Stimulated activated CD4-positive, alpha-beta T cell treated with anti-CD3 and anti-CD28 coated beads, Interleukin-4, amount 100 ng/mL, for 48 hours (primary cell): ENCODE measurements at regions not wholly inside any gene's neighbourhood (a gene's known extent, or its start where the extent isn't known, plus 50 kb on each side); places are given as distances from the start of the nearest gene placed in this dataset.

ENCODE experiments used
- DNase-seq, 2 donors: peaks; one replicate each; pipeline ENCODE4 v3.0.0-alpha.2; 2020; ENCODE audit warnings: low read depth in 2 of 2

- no peak for DNase-seq
These were observed 161.8 kb upstream of the MAP1B start for GRCh38 chr5:71945436-71945835.

- no peak for DNase-seq
These were observed 160.8 kb upstream of the MAP1B start for GRCh38 chr5:71946343-71947030.

DNA sequence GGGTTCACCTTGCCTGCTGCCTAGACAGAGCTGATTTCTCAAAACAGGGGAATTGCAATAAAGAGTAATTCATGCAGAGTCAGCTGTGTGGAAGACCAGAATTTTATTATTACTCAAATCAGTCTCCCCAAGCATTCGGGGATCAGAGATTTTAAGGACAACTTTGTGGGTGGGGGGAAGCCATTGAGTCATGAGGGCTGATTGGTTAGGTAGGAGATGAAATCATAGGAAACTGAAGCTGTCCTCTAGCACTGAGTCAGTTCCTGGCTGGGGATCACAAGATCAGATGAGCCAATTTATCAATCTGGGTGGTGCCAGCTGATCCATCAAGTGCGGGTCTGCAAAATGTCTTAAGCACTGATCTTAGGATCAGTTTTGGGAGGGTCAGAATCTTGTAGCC is 159.1 kb upstream of the MAP1B start:
- DNase-seq, result no peak

- no peak for DNase-seq
These were observed 157.5 kb upstream of the MAP1B start for GRCh38 chr5:71949772-71950171.

- no peak for DNase-seq
These were observed 153.4 kb upstream of the MAP1B start for GRCh38 chr5:71953866-71954265.

GRCh38 chr5:71954329-71954728 is 152.9 kb upstream of the MAP1B start:
- no peak for DNase-seq

DNA sequence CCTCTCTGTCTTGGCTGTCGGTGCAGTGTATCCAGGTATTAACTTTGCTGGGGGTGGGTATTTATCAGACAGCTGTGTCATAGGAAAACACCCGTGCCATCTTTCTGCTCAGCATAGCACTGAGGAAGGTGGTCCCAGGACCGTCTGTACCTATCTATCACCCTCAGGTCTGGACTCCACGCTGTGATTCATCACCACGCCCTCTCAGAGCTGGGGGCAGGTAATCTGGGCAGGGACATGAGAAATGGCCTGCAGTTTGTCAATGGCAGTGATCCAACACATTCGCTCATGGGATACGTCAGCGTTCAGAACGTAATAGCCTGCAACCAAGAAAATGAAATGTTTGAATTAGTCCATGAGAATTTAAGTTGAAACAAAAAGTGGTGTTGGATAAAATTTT is 151.6 kb upstream of the MAP1B start:
- DNase-seq, result no peak

DNA sequence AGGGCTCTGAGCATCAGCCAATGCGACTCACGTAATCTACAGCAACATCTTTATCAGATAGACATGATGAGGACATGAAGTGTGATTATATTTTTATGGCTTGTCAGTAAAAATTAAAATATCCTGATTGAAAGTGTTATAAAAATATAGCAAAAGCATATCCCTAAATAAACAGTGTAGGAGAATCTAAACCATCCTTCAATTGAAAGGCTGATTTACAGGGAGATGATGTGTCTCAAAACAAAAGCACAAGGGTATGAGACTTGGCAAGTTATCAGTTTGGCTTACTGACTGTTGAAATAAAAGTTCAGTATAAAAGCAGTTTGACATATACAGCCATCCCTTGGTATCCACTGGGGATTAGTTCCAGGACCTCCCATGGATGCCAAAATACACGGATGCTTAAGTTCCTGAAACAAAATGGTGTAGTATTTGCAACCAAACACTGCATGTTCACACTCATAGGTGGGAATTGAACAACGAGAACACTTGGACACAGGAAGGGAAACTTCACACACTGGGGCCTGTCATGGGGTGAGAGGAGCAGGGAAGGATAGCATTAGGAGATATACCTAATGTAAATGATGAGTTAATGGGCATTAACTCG is 149.9 kb upstream of the MAP1B start:
- DNase-seq, result no peak

DNA sequence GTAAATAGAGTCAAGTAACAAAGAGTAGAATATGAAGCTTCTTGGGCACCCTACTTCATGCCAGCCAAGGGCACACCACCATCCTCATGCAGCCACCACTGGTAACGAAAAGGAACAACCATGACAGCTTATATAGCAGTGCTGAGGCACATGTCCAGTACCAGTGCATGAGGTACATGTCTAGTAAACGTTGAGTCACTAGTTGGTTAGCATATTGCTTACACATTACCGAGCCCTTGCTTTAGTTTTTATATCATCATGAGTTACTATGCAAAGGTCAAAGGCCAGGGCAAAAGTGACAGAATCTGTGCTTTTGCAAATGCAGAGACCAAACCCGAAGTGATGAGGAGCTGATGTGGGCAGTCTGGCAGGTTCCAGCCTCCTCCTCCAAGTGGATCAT is 147.1 kb upstream of the MAP1B start:
- no peak for DNase-seq

DNA sequence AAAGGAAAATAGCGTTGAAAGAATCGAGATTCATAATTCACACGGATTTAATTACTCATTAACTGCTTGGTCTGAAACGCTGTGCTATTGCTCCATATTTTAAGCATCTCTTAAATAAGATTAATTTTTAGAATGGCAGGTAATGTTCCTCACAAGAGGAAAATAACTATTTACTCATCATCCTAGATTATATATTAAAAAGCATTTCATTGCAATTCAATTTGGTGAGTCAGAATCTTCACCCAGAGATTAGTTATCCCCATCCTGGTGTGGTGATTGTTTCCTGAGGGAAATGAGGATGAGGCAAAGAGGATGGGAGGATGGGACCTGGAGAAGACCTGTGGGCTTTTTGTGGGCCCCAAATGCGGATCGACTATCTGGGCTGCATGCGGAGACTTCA is 145.5 kb upstream of the MAP1B start:
- DNase-seq, result no peak

DNA sequence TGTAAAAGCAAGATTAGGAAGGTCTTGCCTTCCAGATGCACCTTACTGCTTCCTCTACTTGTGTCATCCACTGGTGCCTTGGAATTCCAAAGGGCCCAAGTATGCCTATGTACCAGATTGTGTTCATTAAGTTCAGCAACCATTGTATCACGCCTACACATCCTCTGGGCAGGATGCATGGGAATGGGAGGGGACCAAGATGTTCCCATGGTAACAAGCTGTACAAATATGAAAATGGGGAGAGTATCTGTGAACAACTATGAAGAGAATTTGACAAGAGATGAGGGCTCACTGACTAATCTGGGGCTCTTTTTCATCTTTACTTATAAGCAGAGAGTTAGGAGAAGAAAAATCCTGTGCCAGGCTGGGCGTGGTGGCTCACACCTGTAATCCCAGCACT is 137.8 kb upstream of the MAP1B start:
- no peak for DNase-seq

GRCh38 chr5:71971862-71972261 is 135.4 kb upstream of the MAP1B start:
- DNase-seq, result no peak

GRCh38 chr5:71972777-71973473 is 134.3 kb upstream of the MAP1B start:
- no peak for DNase-seq

- no peak for DNase-seq
These were observed 133.7 kb upstream of the MAP1B start for GRCh38 chr5:71973563-71973962.

GRCh38 chr5:71974165-71974564 is 133.1 kb upstream of the MAP1B start:
- DNase-seq, result no peak

- DNase-seq, result no peak
These were observed 132.7 kb upstream of the MAP1B start for GRCh38 chr5:71974622-71975021.

DNA sequence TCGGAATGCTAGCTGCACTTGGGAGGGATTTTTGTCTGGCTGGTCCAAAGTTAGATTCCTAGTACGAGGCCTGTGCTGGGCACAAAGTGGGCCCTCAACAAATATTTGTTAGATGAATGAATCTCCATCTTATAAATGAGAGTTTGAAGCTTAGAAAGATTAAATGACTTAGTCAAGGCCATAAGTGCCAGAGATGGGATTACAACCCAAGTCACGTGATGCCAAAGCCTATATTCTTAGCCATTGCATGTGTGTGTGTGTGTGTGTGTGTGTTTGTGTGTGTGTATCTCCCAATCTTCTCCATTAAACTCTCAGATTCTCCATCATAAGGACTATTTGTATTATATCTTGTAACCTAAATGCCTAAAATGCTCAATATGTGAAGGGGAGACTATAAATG is 130.8 kb upstream of the MAP1B start:
- no peak for DNase-seq

- DNase-seq, result no peak
These were observed 130.0 kb upstream of the MAP1B start for GRCh38 chr5:71977311-71977710.

DNA sequence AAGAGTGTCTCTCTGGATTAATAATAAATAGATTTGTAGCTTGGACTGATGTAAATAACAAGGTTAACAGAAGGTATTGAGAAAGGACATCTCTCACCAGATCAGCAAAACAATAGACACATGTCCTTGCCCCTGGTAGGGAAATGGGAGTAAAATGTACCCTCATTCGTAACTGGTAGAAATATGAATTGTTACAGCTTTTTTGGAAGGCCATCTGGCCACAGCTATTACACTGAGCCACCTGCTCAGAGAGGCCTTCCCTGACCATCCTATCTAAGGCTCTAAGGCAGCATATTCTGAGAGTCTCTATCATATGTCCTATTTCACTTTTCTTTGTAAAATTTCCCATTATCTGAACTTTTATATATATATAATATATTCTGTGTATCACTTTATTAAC is 129.1 kb upstream of the MAP1B start:
- DNase-seq, result no peak

GRCh38 chr5:71982717-71983395 is 124.4 kb upstream of the MAP1B start:
- no peak for DNase-seq

GRCh38 chr5:71986101-71986500 is 121.2 kb upstream of the MAP1B start:
- DNase-seq, result no peak

GRCh38 chr5:71988808-71989207 is 118.5 kb upstream of the MAP1B start:
- DNase-seq, result no peak

DNA sequence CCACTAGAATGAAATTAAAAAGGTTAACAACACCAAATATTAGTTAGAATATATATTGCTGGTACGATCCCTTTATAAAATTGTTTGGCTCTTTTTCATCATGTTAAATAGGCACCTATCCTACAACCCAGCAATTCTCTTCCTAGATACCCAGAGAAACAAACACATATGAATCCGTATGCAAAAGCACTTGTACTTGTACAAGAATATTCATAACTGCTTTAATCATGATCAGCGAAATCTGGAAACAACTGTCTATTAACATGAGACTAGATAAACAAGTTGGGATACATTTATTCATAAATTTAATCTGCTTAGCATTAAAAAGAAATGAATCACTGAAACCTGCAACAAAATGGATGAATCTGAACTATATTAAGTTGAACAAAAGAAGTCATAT is 113.7 kb upstream of the MAP1B start:
- no peak for DNase-seq
